Uterus (tissue), 3 donors: ENCODE measurements at regions not wholly inside any gene's neighbourhood (a gene's known extent, or its start where the extent isn't known, plus 50 kb on each side); places are given as distances from the start of the nearest gene placed in this dataset.

Experiments
- DNase-seq, 2 donors: peaks; one replicate each; pipeline ENCODE4 v3.0.0-alpha.2; 2019 to 2020
- H3K27ac ChIP-seq, 2 donors: fragments of 200-600 bp; sonication (generic); 1 replicate in 1 of 2; 2 replicates in 1 of 2; pipeline ENCODE4 v1.5.1; 2016 to 2018
- H3K27me3 ChIP-seq, 2 donors: fragments of 200-600 bp; sonication (generic); one replicate each; pipeline ENCODE4 v1.5.1; 2018 to 2019; ENCODE audit warnings: control low read depth in 1 of 2
- H3K36me3 ChIP-seq, 2 donors: fragments of 200-600 bp; sonication (generic); one replicate each; pipeline ENCODE4 v1.5.1; 2019; ENCODE audit warnings: control low read depth in 1 of 2
- H3K4me1 ChIP-seq, 2 donors: fragments of 200-600 bp; sonication (generic); one replicate each; pipeline ENCODE4 v1.5.1; 2018 to 2019; ENCODE audit warnings: control low read depth in 1 of 2
- H3K4me3 ChIP-seq, 2 donors: fragments of 200-600 bp; sonication (generic); 1 replicate in 1 of 2; 2 replicates in 1 of 2; pipeline ENCODE4 v1.5.1; 2018 to 2019; ENCODE audit warnings: mild to moderate bottlenecking in 1 of 2
- H3K9me3 ChIP-seq, 2 donors: fragments of 200-600 bp; sonication (generic); one replicate each; pipeline ENCODE4 v1.5.1; 2019; ENCODE audit warnings: control low read depth in 1 of 2
- POLR2A ChIP-seq, 2 donors: fragments of 450-650 bp; IDR thresholded peaks; one replicate each; pipeline ENCODE4 v1.6.1; 2016; ENCODE audit warnings: antibody characterized with exemption in 2 of 2, mild to moderate bottlenecking in 1 of 2, moderate library complexity in 1 of 2
- intact Hi-C: fragments of 100-400 bp; cut with DNase I; formaldehyde crosslinking; loops from one replicate; pipeline ENCODE4 v1.15.1; 2023; ENCODE audit warnings: low total_unique reads
- TF ChIP-seq, protein P1 (sequence below), 4 experiments: fragments of 200-600 bp in 2 of 4; fragments of 450-650 bp in 2 of 4; sonication (generic) in 2 of 4; IDR thresholded peaks; one replicate each; pipeline ENCODE4 v1.5.1; 2016 to 2019; ENCODE audit warnings: antibody characterized with exemption in 4 of 4, mild to moderate bottlenecking in 2 of 4, moderate library complexity in 1 of 4
- donor health status: DM: yes; HTN: yes; CAD: no.

- no peaks in the 10 kb centered on the region for H3K4me1 ChIP-seq
- no peaks in the 10 kb centered on the region for H3K27me3 ChIP-seq
- H3K36me3 ChIP-seq = no peaks in the 10 kb centered on the region
- TF ChIP-seq, protein P1, sequence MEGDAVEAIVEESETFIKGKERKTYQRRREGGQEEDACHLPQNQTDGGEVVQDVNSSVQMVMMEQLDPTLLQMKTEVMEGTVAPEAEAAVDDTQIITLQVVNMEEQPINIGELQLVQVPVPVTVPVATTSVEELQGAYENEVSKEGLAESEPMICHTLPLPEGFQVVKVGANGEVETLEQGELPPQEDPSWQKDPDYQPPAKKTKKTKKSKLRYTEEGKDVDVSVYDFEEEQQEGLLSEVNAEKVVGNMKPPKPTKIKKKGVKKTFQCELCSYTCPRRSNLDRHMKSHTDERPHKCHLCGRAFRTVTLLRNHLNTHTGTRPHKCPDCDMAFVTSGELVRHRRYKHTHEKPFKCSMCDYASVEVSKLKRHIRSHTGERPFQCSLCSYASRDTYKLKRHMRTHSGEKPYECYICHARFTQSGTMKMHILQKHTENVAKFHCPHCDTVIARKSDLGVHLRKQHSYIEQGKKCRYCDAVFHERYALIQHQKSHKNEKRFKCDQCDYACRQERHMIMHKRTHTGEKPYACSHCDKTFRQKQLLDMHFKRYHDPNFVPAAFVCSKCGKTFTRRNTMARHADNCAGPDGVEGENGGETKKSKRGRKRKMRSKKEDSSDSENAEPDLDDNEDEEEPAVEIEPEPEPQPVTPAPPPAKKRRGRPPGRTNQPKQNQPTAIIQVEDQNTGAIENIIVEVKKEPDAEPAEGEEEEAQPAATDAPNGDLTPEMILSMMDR (IDR thresholded peaks at IDR 0.05) = no peak
- TF ChIP-seq POLR2A (IDR thresholded peaks at IDR 0.05) = no peak
- H3K27ac ChIP-seq = no peak overlapping the region
- no peaks in the 10 kb centered on the region for H3K9me3 ChIP-seq
- no peak overlapping the region for H3K4me3 ChIP-seq
- DNase-seq = no peak
- intact Hi-C loops = no loop called here
Measured at GRCh38 chr2:118591223-118591622, 256.2 kb downstream of the EN1 start.

GRCh38 chr2:118589721-118590120 lies 257.7 kb downstream of the EN1 start:
- DNase-seq = no peak
- H3K4me1 ChIP-seq = no peaks in the 10 kb centered on the region
- H3K27me3 ChIP-seq = no peaks in the 10 kb centered on the region
- H3K27ac ChIP-seq = no peak overlapping the region
- H3K9me3 ChIP-seq = no peaks in the 10 kb centered on the region
- intact Hi-C loops = no loop called here
- H3K4me3 ChIP-seq = no peak overlapping the region
- TF ChIP-seq, protein P1 (IDR thresholded peaks at IDR 0.05) = no peak
- no peaks in the 10 kb centered on the region for H3K36me3 ChIP-seq

GRCh38 chr2:118588850-118589249 lies 258.6 kb downstream of the EN1 start:
- DNase-seq = no peak
- H3K27ac ChIP-seq = no peak overlapping the region
- H3K36me3 ChIP-seq = no peaks in the 10 kb centered on the region
- no peaks in the 10 kb centered on the region for H3K4me1 ChIP-seq
- intact Hi-C loops = no loop called here
- H3K27me3 ChIP-seq = no peaks in the 10 kb centered on the region
- no peak overlapping the region for H3K4me3 ChIP-seq
- no peaks in the 10 kb centered on the region for H3K9me3 ChIP-seq
- TF ChIP-seq POLR2A (IDR thresholded peaks at IDR 0.05) = no peak
- TF ChIP-seq, protein P1 (IDR thresholded peaks at IDR 0.05) = no peak

DNA sequence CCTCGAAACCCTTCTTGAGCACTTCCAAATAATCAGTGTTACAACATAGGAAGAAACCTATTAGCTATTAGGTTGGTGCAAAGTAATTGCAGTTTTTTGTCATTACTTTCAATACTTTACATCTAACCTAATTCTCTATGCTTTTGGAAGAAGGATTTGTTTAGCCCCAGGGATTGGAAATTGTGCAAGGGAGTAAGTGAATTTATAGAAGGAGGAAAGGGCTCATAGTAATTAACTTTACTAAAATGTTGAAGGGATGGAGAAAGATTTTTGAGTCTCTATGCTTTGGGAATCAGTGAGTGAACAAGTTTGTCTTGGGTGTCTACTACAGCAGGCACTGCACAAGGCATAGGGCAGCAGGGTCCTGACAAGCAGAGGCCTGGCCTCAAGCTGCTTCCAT lies 261.1 kb downstream of the EN1 start:
- Histone ChIP-seq H3K36me3 (no peaks in the 10 kb centered on the region), H3K9me3 (no peaks in the 10 kb centered on the region), H3K4me1 (no peaks in the 10 kb centered on the region), H3K27ac (no peak overlapping the region), H3K27me3 (no peaks in the 10 kb centered on the region), H3K4me3 (no peak overlapping the region)
- DNase-seq = no peak
- TF ChIP-seq, protein P1 (IDR thresholded peaks at IDR 0.05) = no peak
- no peak for TF ChIP-seq POLR2A (IDR thresholded peaks at IDR 0.05)
- intact Hi-C loops = no loop called here

- Histone ChIP-seq H3K4me1 (no peaks in the 10 kb centered on the region), H3K4me3 (no peak overlapping the region), H3K27ac (no peak overlapping the region), H3K9me3 (no peaks in the 10 kb centered on the region), H3K36me3 (no peaks in the 10 kb centered on the region), H3K27me3 (no peaks in the 10 kb centered on the region)
- TF ChIP-seq, protein P1 (IDR thresholded peaks at IDR 0.05) = no peak
- TF ChIP-seq POLR2A (IDR thresholded peaks at IDR 0.05) = no peak
- DNase-seq = no peak
- intact Hi-C loops = no loop called here
Measured at GRCh38 chr2:118584877-118585276, 262.6 kb downstream of the EN1 start.
